Ecto neural progenitor cell (in vitro differentiated cells): ENCODE measurements at regions not wholly inside any gene's neighbourhood (a gene's known extent, or its start where the extent isn't known, plus 50 kb on each side); places are given as distances from the start of the nearest gene placed in this dataset.
A peak's percentile ranks its signal among the peaks of the same experiment; 100 is the strongest.

Experiments
- DNase-seq: peaks from one replicate; pipeline ENCODE4 v3.0.0-alpha.2; 2018; ENCODE audit warnings: low spot score

GRCh38 chr2:5343785-5344335 lies 348.3 kb upstream of the SOX11 start:
- no peak for DNase-seq

- no peak for DNase-seq
Measured at GRCh38 chr2:5352286-5352685, 339.9 kb upstream of the SOX11 start.

GRCh38 chr2:5353565-5353964 lies 338.6 kb upstream of the SOX11 start:
- DNase-seq = no peak

- no peak for DNase-seq
Measured at GRCh38 chr2:5359397-5359796, 332.8 kb upstream of the SOX11 start.

GRCh38 chr2:5360081-5360480 lies 332.1 kb upstream of the SOX11 start:
- no peak for DNase-seq

- DNase-seq = no peak
Measured at GRCh38 chr2:5364361-5364760, 327.8 kb upstream of the SOX11 start.

- DNase-seq = peak; percentile 84
Measured at GRCh38 chr2:5365871-5366461, 326.2 kb upstream of the SOX11 start.

- DNase-seq = no peak
Measured at GRCh38 chr2:5367321-5367720, 324.9 kb upstream of the SOX11 start.

GRCh38 chr2:5368263-5368662 lies 323.9 kb upstream of the SOX11 start:
- no peak for DNase-seq

GRCh38 chr2:5369510-5369909 lies 322.7 kb upstream of the SOX11 start:
- DNase-seq = no peak

- DNase-seq = no peak
Measured at GRCh38 chr2:5370158-5370557, 322.0 kb upstream of the SOX11 start.

- no peak for DNase-seq
Measured at GRCh38 chr2:5372141-5372540, 320.0 kb upstream of the SOX11 start.

GRCh38 chr2:5373200-5373599 lies 319.0 kb upstream of the SOX11 start:
- peak; percentile 80 for DNase-seq

GRCh38 chr2:5374762-5375161 lies 317.4 kb upstream of the SOX11 start:
- DNase-seq = no peak

GRCh38 chr2:5377323-5377722 lies 314.9 kb upstream of the SOX11 start:
- DNase-seq = no peak

- DNase-seq = no peak
Measured at GRCh38 chr2:5379811-5380210, 312.4 kb upstream of the SOX11 start.

- no peak for DNase-seq
Measured at GRCh38 chr2:5385596-5385995, 306.6 kb upstream of the SOX11 start.

- no peak for DNase-seq
Measured at GRCh38 chr2:5387406-5387805, 304.8 kb upstream of the SOX11 start.

- DNase-seq = no peak
Measured at GRCh38 chr2:5389740-5390139, 302.4 kb upstream of the SOX11 start.

- no peak for DNase-seq
Measured at GRCh38 chr2:5391362-5391761, 300.8 kb upstream of the SOX11 start.

- no peak for DNase-seq
Measured at GRCh38 chr2:5392658-5393057, 299.5 kb upstream of the SOX11 start.

- DNase-seq = no peak
Measured at GRCh38 chr2:5393474-5393873, 298.7 kb upstream of the SOX11 start.

- DNase-seq = no peak
Measured at GRCh38 chr2:5394223-5394622, 298.0 kb upstream of the SOX11 start.

GRCh38 chr2:5401115-5401657 lies 291.0 kb upstream of the SOX11 start:
- no peak for DNase-seq
